ENCODE measurements at regions not wholly inside any gene's neighbourhood (a gene's known extent, or its start where the extent isn't known, plus 50 kb on each side); places are given as distances from the start of the nearest gene placed in this dataset.

- H3K27ac ChIP-seq (ENCODE audit: low read length): no peak overlapping the region
- in situ Hi-C loops (cut with HindIII; ENCODE audit: low pct_unique_long_range_greater_than_20kb, low sequenced_read_pairs) (no loop called here), intact Hi-C loops (cut with micrococcal nuclease; ENCODE audit: unreplicated experiment) (no loop called here)
- no peaks in the 10 kb centered on the region for H3K36me3 ChIP-seq (ENCODE audit: control insufficient read depth, insufficient read depth, low read length)
- no peaks in the 10 kb centered on the region; the same call in 1 of the 2 replicates for H3K27me3 ChIP-seq (ENCODE audit: control insufficient read depth, insufficient read depth, low read length)
- ChIA-PET CTCF (no interaction called here), POLR2A (no interaction called here)
- no TSS peak for BruUV-seq (replicated peaks)
- TF ChIP-seq, protein P1, sequence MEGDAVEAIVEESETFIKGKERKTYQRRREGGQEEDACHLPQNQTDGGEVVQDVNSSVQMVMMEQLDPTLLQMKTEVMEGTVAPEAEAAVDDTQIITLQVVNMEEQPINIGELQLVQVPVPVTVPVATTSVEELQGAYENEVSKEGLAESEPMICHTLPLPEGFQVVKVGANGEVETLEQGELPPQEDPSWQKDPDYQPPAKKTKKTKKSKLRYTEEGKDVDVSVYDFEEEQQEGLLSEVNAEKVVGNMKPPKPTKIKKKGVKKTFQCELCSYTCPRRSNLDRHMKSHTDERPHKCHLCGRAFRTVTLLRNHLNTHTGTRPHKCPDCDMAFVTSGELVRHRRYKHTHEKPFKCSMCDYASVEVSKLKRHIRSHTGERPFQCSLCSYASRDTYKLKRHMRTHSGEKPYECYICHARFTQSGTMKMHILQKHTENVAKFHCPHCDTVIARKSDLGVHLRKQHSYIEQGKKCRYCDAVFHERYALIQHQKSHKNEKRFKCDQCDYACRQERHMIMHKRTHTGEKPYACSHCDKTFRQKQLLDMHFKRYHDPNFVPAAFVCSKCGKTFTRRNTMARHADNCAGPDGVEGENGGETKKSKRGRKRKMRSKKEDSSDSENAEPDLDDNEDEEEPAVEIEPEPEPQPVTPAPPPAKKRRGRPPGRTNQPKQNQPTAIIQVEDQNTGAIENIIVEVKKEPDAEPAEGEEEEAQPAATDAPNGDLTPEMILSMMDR (IDR thresholded peaks at IDR 0.05): no peak
- TF ChIP-seq POLR2AphosphoS5 (IDR thresholded peaks at IDR 0.05; ENCODE audit: low read depth, low read length) (no peak), REST (IDR thresholded peaks at IDR 0.05; ENCODE audit: insufficient read depth in 1 of 2, low read depth in 2 of 2, low read length in 1 of 2) (no peak), SIN3A (IDR thresholded peaks at IDR 0.05; ENCODE audit: borderline replicate concordance, insufficient read depth, low read depth, low read length) (no peak), TCF7L2 (IDR thresholded peaks at IDR 0.05; ENCODE audit: low read depth, low read length) (no peak)
- H3K4me3 ChIP-seq (ENCODE audit: low read depth in 2 of 2, low read length in 2 of 2): no peak overlapping the region
- no peaks in the 10 kb centered on the region for H3K4me1 ChIP-seq (ENCODE audit: control insufficient read depth, insufficient read depth, low read length)
- H3K9me3 ChIP-seq (ENCODE audit: control insufficient read depth, insufficient read depth, low read depth, low read length): no peaks in the 10 kb centered on the region
- ATAC-seq (no peak), DNase-seq (ENCODE audit: low read depth, low spot score) (no peak)
Measured at GRCh38 chr2:217060516-217060915, 200.7 kb upstream of the TNP1 start.

- Histone ChIP-seq H3K4me3 (ENCODE audit: low read depth in 2 of 2, low read length in 2 of 2) (no peak overlapping the region), H3K27ac (ENCODE audit: low read length) (no peak overlapping the region), H3K9me3 (ENCODE audit: control insufficient read depth, insufficient read depth, low read depth, low read length) (no peaks in the 10 kb centered on the region), H3K27me3 (ENCODE audit: control insufficient read depth, insufficient read depth, low read length) (no peaks in the 10 kb centered on the region; the same call in 1 of the 2 replicates), H3K36me3 (ENCODE audit: control insufficient read depth, insufficient read depth, low read length) (no peaks in the 10 kb centered on the region), H3K4me1 (ENCODE audit: control insufficient read depth, insufficient read depth, low read length) (no peaks in the 10 kb centered on the region)
- ATAC-seq (no peak), DNase-seq (ENCODE audit: low read depth, low spot score) (no peak)
- no TSS peak for BruUV-seq (replicated peaks)
- intact Hi-C loops (cut with micrococcal nuclease; ENCODE audit: unreplicated experiment): no loop called here
- POLR2A ChIA-PET: no interaction called here
- TF ChIP-seq POLR2AphosphoS5 (IDR thresholded peaks at IDR 0.05; ENCODE audit: low read depth, low read length): no peak
- no peak for TF ChIP-seq TCF7L2 (IDR thresholded peaks at IDR 0.05; ENCODE audit: low read depth, low read length)
- no peak for TF ChIP-seq SIN3A (IDR thresholded peaks at IDR 0.05; ENCODE audit: borderline replicate concordance, insufficient read depth, low read depth, low read length)
- TF ChIP-seq, protein P1 (IDR thresholded peaks at IDR 0.05): no peak
- no peak for TF ChIP-seq REST (IDR thresholded peaks at IDR 0.05; ENCODE audit: insufficient read depth in 1 of 2, low read depth in 2 of 2, low read length in 1 of 2)
- CTCF ChIA-PET: no interaction called here
- in situ Hi-C loops (cut with HindIII; ENCODE audit: low pct_unique_long_range_greater_than_20kb, low sequenced_read_pairs): no loop called here
Measured at GRCh38 chr2:217058791-217059755, 199.2 kb upstream of the TNP1 start.

Measured in Panc1 (cell line).